ENCODE measurements at regions not wholly inside any gene's neighbourhood (a gene's known extent, or its start where the extent isn't known, plus 50 kb on each side); places are given as distances from the start of the nearest gene placed in this dataset.

GRCh38 chrX:25141684-25142083 lies 125.9 kb upstream of the ARX start (continued):
- no peak for TF ChIP-seq NR1H2 (CRISPR knock-in tag; IDR thresholded peaks at IDR 0.05)
- TF ChIP-seq CTCF (IDR thresholded peaks at IDR 0.05): no peak
- TF ChIP-seq ZNF532 (CRISPR knock-in tag; IDR thresholded peaks at IDR 0.05; ENCODE audit: borderline replicate concordance): no peak

GRCh38 chrX:25131055-25131454 lies 115.3 kb upstream of the ARX start:
- TF ChIP-seq ERG (CRISPR knock-in tag; IDR thresholded peaks at IDR 0.05): no peak
- no peak for TF ChIP-seq TEAD4 (CRISPR knock-in tag; IDR thresholded peaks at IDR 0.05)
- no peak for TF ChIP-seq AR (CRISPR knock-in tag; IDR thresholded peaks at IDR 0.05)
- no peak for TF ChIP-seq PRRX2 (CRISPR knock-in tag; IDR thresholded peaks at IDR 0.05)
- no peak for TF ChIP-seq MYBL2 (CRISPR knock-in tag; IDR thresholded peaks at IDR 0.05)
- TF ChIP-seq RORB (CRISPR knock-in tag; IDR thresholded peaks at IDR 0.05): no peak
- no peak for TF ChIP-seq ZSCAN18 (CRISPR knock-in tag; IDR thresholded peaks at IDR 0.05)
- no peak for TF ChIP-seq KAT7 (CRISPR knock-in tag; IDR thresholded peaks at IDR 0.05; ENCODE audit: borderline replicate concordance)
- no peak for TF ChIP-seq ZBTB43 (CRISPR knock-in tag; IDR thresholded peaks at IDR 0.05)
- TF ChIP-seq NFE2L1 (CRISPR knock-in tag; IDR thresholded peaks at IDR 0.05): no peak
- no peak for TF ChIP-seq E2F5 (CRISPR knock-in tag; IDR thresholded peaks at IDR 0.05)
- no peak for TF ChIP-seq HMGA2 (CRISPR knock-in tag; IDR thresholded peaks at IDR 0.05)
- no peak for TF ChIP-seq OVOL2 (CRISPR knock-in tag; IDR thresholded peaks at IDR 0.05; ENCODE audit: borderline replicate concordance)
- no peak for TF ChIP-seq FOXK1 (CRISPR knock-in tag; IDR thresholded peaks at IDR 0.05)
- no peak for TF ChIP-seq ZNF512 (CRISPR knock-in tag; IDR thresholded peaks at IDR 0.05; ENCODE audit: borderline replicate concordance)
- TF ChIP-seq NR3C1 (CRISPR knock-in tag; conservative IDR thresholded peaks at IDR 0.05; ENCODE audit: low read depth): no peak
- no peak for TF ChIP-seq ZNF416 (CRISPR knock-in tag; IDR thresholded peaks at IDR 0.05)
- TF ChIP-seq ZNF219 (CRISPR knock-in tag; IDR thresholded peaks at IDR 0.05; ENCODE audit: borderline replicate concordance): no peak
- no peak for TF ChIP-seq GTF2I (CRISPR knock-in tag; conservative IDR thresholded peaks at IDR 0.05)
- no peak for ATAC-seq
- Mint-ChIP-seq H3K36me3 (no peaks in the 10 kb centered on the region), H3K4me1 (peaks cover 6% of the 10 kb centered on the region; the same call in 1 of the 2 replicates), H3K9me3 (peaks cover 15% of the 10 kb centered on the region), H3K4me3 (no peak overlapping the region), H3K27ac (no peak overlapping the region; the same call in 1 of the 2 replicates), H3K27me3 (ENCODE audit: low read depth) (no peaks in the 10 kb centered on the region)
- DNase-seq (ENCODE audit: low spot score): no peak
- ChIA-PET CTCF (interaction anchor here (1.0 to 1.2 kb wide), 2 partner anchors 13 to 95 kb away, joined by 3 to 7 read pairs; no protein-coding TSS in a partner anchor), POLR2A (no interaction called here)

Measured in WTC11 (cell line).